ENCODE measurements at regions not wholly inside any gene's neighbourhood (a gene's known extent, or its start where the extent isn't known, plus 50 kb on each side); places are given as distances from the start of the nearest gene placed in this dataset.

DNA sequence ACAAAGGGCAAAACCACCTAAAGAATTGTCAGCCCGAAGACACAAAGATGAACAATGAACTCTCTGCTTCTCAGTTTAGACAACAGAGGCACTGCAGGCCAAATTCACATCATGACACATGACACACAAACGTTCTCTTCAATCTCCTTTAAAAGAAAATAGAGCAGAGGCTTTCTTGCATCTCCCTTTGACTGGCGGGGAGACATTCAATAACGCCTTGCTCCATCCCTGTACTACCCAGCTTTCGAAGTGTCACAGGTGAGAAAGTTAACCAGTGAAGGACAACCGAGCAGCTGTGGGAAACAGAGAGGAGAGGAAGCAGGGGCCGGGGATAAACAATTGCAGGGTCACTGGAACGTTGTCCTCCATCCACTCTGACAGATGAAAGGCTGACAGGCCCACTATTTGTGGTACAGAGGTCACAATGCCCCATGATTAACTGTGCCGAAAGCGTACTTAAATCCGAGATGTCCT lies 130.8 kb downstream of the PHLDA1 start:
- no peak for ATAC-seq
- TF ChIP-seq, protein P1, sequence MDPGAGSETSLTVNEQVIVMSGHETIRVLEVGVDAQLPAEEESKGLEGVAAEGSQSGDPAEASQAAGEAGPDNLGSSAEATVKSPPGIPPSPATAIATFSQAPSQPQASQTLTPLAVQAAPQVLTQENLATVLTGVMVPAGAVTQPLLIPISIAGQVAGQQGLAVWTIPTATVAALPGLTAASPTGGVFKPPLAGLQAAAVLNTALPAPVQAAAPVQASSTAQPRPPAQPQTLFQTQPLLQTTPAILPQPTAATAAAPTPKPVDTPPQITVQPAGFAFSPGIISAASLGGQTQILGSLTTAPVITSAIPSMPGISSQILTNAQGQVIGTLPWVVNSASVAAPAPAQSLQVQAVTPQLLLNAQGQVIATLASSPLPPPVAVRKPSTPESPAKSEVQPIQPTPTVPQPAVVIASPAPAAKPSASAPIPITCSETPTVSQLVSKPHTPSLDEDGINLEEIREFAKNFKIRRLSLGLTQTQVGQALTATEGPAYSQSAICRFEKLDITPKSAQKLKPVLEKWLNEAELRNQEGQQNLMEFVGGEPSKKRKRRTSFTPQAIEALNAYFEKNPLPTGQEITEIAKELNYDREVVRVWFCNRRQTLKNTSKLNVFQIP (CRISPR knock-in tag; IDR thresholded peaks at IDR 0.05; ENCODE audit: borderline replicate concordance, low read depth), result no peak
- TF ChIP-seq ARNTL (CRISPR knock-in tag; IDR thresholded peaks at IDR 0.05; ENCODE audit: borderline replicate concordance, low read depth), result no peak
- TF ChIP-seq ZNF70 (CRISPR knock-in tag; IDR thresholded peaks at IDR 0.05), result no peak
- TF ChIP-seq CSDC2 (CRISPR knock-in tag; IDR thresholded peaks at IDR 0.05), result no peak
- no peak for TF ChIP-seq ESRRG (CRISPR knock-in tag; IDR thresholded peaks at IDR 0.05)
- TF ChIP-seq PPARA (CRISPR knock-in tag; IDR thresholded peaks at IDR 0.05; ENCODE audit: borderline replicate concordance), result no peak
- TF ChIP-seq TCF4 (CRISPR knock-in tag; IDR thresholded peaks at IDR 0.05; ENCODE audit: borderline replicate concordance), result no peak
- no peak for TF ChIP-seq TOX (CRISPR knock-in tag; IDR thresholded peaks at IDR 0.05; ENCODE audit: borderline replicate concordance)
- no peak for TF ChIP-seq ZC3H10 (CRISPR knock-in tag; IDR thresholded peaks at IDR 0.05)

DNA sequence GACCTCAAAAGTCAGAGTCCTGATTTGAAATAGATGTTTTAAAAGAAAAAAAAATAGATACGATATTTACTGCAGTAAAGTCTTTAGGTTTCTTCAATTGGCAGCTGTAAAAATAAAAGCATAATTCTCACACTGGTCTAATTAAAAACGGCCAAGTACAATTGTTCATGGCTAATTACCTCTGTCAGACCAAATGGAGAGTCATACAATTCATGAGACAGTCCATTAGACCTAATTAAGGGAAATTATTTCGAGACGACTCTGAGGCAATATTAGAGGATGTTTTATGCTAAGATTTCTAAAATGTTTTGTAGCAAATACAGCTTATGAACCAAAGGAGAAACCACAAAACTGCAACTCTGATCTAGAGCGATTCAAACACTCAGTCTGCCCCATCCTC lies 131.3 kb downstream of the PHLDA1 start:
- no peak for ATAC-seq
- TF ChIP-seq CSDC2 (CRISPR knock-in tag; IDR thresholded peaks at IDR 0.05) (no peak), ZC3H10 (CRISPR knock-in tag; IDR thresholded peaks at IDR 0.05) (no peak), SNAI2 (CRISPR knock-in tag; IDR thresholded peaks at IDR 0.05) (no peak), TCF4 (CRISPR knock-in tag; IDR thresholded peaks at IDR 0.05; ENCODE audit: borderline replicate concordance) (no peak), ZNF8 (CRISPR knock-in tag; IDR thresholded peaks at IDR 0.05) (no peak), ARNTL (CRISPR knock-in tag; IDR thresholded peaks at IDR 0.05; ENCODE audit: borderline replicate concordance, low read depth) (no peak), TOX (CRISPR knock-in tag; IDR thresholded peaks at IDR 0.05; ENCODE audit: borderline replicate concordance) (no peak), ZFP3 (CRISPR knock-in tag; IDR thresholded peaks at IDR 0.05) (no peak), RARB (CRISPR knock-in tag; IDR thresholded peaks at IDR 0.05) (no peak), ZNF70 (CRISPR knock-in tag; IDR thresholded peaks at IDR 0.05) (no peak), BACH2 (CRISPR knock-in tag; IDR thresholded peaks at IDR 0.05; ENCODE audit: borderline replicate concordance) (no peak), ZNF565 (CRISPR knock-in tag; conservative IDR thresholded peaks at IDR 0.05; ENCODE audit: low read depth) (no peak)
- TF ChIP-seq, protein P2, sequence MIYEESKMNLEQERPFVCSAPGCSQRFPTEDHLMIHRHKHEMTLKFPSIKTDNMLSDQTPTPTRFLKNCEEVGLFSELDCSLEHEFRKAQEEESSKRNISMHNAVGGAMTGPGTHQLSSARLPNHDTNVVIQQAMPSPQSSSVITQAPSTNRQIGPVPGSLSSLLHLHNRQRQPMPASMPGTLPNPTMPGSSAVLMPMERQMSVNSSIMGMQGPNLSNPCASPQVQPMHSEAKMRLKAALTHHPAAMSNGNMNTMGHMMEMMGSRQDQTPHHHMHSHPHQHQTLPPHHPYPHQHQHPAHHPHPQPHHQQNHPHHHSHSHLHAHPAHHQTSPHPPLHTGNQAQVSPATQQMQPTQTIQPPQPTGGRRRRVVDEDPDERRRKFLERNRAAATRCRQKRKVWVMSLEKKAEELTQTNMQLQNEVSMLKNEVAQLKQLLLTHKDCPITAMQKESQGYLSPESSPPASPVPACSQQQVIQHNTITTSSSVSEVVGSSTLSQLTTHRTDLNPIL (CRISPR knock-in tag; IDR thresholded peaks at IDR 0.05; ENCODE audit: low read depth), result no peak
- TF ChIP-seq, protein P3, sequence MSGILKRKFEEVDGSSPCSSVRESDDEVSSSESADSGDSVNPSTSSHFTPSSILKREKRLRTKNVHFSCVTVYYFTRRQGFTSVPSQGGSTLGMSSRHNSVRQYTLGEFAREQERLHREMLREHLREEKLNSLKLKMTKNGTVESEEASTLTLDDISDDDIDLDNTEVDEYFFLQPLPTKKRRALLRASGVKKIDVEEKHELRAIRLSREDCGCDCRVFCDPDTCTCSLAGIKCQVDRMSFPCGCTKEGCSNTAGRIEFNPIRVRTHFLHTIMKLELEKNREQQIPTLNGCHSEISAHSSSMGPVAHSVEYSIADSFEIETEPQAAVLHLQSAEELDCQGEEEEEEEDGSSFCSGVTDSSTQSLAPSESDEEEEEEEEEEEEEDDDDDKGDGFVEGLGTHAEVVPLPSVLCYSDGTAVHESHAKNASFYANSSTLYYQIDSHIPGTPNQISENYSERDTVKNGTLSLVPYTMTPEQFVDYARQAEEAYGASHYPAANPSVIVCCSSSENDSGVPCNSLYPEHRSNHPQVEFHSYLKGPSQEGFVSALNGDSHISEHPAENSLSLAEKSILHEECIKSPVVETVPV (CRISPR knock-in tag; IDR thresholded peaks at IDR 0.05), result no peak
- TF ChIP-seq, protein P4, sequence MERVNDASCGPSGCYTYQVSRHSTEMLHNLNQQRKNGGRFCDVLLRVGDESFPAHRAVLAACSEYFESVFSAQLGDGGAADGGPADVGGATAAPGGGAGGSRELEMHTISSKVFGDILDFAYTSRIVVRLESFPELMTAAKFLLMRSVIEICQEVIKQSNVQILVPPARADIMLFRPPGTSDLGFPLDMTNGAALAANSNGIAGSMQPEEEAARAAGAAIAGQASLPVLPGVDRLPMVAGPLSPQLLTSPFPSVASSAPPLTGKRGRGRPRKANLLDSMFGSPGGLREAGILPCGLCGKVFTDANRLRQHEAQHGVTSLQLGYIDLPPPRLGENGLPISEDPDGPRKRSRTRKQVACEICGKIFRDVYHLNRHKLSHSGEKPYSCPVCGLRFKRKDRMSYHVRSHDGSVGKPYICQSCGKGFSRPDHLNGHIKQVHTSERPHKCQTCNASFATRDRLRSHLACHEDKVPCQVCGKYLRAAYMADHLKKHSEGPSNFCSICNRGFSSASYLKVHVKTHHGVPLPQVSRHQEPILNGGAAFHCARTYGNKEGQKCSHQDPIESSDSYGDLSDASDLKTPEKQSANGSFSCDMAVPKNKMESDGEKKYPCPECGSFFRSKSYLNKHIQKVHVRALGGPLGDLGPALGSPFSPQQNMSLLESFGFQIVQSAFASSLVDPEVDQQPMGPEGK (CRISPR knock-in tag; IDR thresholded peaks at IDR 0.05; ENCODE audit: borderline replicate concordance), result no peak
- TF ChIP-seq, protein P5, sequence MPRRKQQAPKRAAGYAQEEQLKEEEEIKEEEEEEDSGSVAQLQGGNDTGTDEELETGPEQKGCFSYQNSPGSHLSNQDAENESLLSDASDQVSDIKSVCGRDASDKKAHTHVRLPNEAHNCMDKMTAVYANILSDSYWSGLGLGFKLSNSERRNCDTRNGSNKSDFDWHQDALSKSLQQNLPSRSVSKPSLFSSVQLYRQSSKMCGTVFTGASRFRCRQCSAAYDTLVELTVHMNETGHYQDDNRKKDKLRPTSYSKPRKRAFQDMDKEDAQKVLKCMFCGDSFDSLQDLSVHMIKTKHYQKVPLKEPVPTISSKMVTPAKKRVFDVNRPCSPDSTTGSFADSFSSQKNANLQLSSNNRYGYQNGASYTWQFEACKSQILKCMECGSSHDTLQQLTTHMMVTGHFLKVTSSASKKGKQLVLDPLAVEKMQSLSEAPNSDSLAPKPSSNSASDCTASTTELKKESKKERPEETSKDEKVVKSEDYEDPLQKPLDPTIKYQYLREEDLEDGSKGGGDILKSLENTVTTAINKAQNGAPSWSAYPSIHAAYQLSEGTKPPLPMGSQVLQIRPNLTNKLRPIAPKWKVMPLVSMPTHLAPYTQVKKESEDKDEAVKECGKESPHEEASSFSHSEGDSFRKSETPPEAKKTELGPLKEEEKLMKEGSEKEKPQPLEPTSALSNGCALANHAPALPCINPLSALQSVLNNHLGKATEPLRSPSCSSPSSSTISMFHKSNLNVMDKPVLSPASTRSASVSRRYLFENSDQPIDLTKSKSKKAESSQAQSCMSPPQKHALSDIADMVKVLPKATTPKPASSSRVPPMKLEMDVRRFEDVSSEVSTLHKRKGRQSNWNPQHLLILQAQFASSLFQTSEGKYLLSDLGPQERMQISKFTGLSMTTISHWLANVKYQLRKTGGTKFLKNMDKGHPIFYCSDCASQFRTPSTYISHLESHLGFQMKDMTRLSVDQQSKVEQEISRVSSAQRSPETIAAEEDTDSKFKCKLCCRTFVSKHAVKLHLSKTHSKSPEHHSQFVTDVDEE (CRISPR knock-in tag; IDR thresholded peaks at IDR 0.05), result no peak

DNA sequence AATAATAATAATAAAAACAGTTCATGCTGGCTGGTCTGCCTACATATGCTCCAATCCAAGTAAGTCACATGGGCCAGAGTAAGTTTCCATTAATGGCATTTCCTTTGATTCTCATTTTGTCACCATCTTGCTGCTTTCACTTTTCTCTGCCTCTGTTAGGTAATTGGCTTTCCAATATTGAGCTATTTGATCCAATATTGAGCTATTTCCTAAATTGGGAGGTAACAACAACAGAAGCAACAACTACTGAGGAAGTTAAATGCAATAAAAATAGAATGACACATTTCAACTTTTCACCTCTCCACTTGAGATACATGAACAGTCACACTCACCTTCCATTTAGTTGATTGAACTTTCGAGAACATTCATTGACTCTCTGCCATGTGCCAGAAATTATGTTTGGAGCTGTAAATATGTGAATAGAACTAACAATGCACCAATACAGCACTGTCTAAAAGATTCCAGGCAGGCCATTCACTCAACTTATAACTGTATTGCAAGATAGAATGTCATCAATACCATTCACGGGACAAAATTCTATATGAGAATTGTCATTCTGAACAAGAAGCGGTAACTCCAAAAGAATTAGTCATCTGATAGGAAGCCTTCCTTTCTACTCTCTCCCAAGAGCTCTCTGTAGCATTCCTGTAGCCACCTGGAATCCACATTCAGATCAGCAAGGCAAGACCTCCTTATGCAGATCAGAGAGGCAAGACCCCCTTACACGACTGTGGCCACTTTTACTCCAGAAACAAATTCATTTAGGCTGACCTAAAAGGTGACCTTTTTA lies 136.4 kb downstream of the PHLDA1 start:
- no peak for ATAC-seq
- TF ChIP-seq ZNF8 (CRISPR knock-in tag; IDR thresholded peaks at IDR 0.05) (no peak), SNAI2 (CRISPR knock-in tag; IDR thresholded peaks at IDR 0.05) (no peak), ZC3H10 (CRISPR knock-in tag; IDR thresholded peaks at IDR 0.05) (no peak), ZNF565 (CRISPR knock-in tag; conservative IDR thresholded peaks at IDR 0.05; ENCODE audit: low read depth) (no peak), BACH2 (CRISPR knock-in tag; IDR thresholded peaks at IDR 0.05; ENCODE audit: borderline replicate concordance) (no peak), OSR1 (CRISPR knock-in tag; IDR thresholded peaks at IDR 0.05) (no peak), ZNF70 (CRISPR knock-in tag; IDR thresholded peaks at IDR 0.05) (no peak), CSDC2 (CRISPR knock-in tag; IDR thresholded peaks at IDR 0.05) (no peak), ZFP30 (CRISPR knock-in tag; IDR thresholded peaks at IDR 0.05) (no peak)
- TF ChIP-seq, protein P1 (CRISPR knock-in tag; IDR thresholded peaks at IDR 0.05; ENCODE audit: borderline replicate concordance, low read depth), result no peak
- TF ChIP-seq, protein P2 (CRISPR knock-in tag; IDR thresholded peaks at IDR 0.05; ENCODE audit: low read depth), result no peak
- TF ChIP-seq, protein P3 (CRISPR knock-in tag; IDR thresholded peaks at IDR 0.05), result no peak

All from SK-N-SH treated with all-trans-retinoic acid at 6 μM for 48 hours (cell line).